ENCODE measurements at regions not wholly inside any gene's neighbourhood (a gene's known extent, or its start where the extent isn't known, plus 50 kb on each side); places are given as distances from the start of the nearest gene placed in this dataset.

- H3K9me3 ChIP-seq (ENCODE audit: control insufficient read depth in 1 of 2, insufficient read depth in 1 of 2, low read depth in 1 of 2, low read length in 2 of 2) = peaks cover 6 to 20% of the 10 kb centered on the region in 2 experiments; a peak in 2 of 4 replicates
- H3K4me1 ChIP-seq (ENCODE audit: control insufficient read depth in 1 of 2, insufficient read depth in 2 of 2, low read length in 2 of 2) = no peaks in the 10 kb centered on the region
- H2AFZ ChIP-seq (ENCODE audit: low read depth, low read length, poor library complexity, severe bottlenecking) = no peak overlapping the region
- ChIA-PET POLR2A (no interaction called here), CTCF (no interaction called here), RAD21 (ENCODE audit: low non-redundant PET in 1 of 2, low total read pairs in 2 of 2, uncharacterized antibody in 2 of 2, unreplicated experiment in 2 of 2) (no interaction called here)
- no peaks in the 10 kb centered on the region for H3K79me2 ChIP-seq (ENCODE audit: insufficient read depth, low read length)
- intact Hi-C loops (cut with micrococcal nuclease) = no loop called here
- DNase-seq (ENCODE audit: low read depth, low spot score) (no peak), ATAC-seq (no peak)
- TF ChIP-seq POLR2A (IDR thresholded peaks at IDR 0.05; ENCODE audit: borderline replicate concordance, extremely low read depth, insufficient read depth, insufficient read length) = no peak
- TF ChIP-seq ZFX (IDR thresholded peaks at IDR 0.05) = no peak
- TF ChIP-seq, protein P1, sequence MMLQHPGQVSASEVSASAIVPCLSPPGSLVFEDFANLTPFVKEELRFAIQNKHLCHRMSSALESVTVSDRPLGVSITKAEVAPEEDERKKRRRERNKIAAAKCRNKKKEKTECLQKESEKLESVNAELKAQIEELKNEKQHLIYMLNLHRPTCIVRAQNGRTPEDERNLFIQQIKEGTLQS (IDR thresholded peaks at IDR 0.05) = no peak
- TF ChIP-seq TCF7L2 (IDR thresholded peaks at IDR 0.05; ENCODE audit: borderline replicate concordance, extremely low read depth, insufficient read depth, insufficient read length) = no peak
- no peak for TF ChIP-seq FOSL1 (IDR thresholded peaks at IDR 0.05; ENCODE audit: low read depth)
- TF ChIP-seq, protein P2, sequence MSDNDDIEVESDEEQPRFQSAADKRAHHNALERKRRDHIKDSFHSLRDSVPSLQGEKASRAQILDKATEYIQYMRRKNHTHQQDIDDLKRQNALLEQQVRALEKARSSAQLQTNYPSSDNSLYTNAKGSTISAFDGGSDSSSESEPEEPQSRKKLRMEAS (IDR thresholded peaks at IDR 0.05) = no peak
- TF ChIP-seq SIN3A (IDR thresholded peaks at IDR 0.05; ENCODE audit: low read depth) = no peak
- TF ChIP-seq ELF1 (IDR thresholded peaks at IDR 0.05; ENCODE audit: borderline replicate concordance, low read depth) = no peak
- no peak for TF ChIP-seq EGR1 (IDR thresholded peaks at IDR 0.05; ENCODE audit: low read depth)
- no peak for TF ChIP-seq RAD21 (IDR thresholded peaks at IDR 0.05; ENCODE audit: low read depth)
- TF ChIP-seq EZH2 (IDR thresholded peaks at IDR 0.05) = no peak
- no peak for TF ChIP-seq EZH2phosphoT487 (IDR thresholded peaks at IDR 0.05; ENCODE audit: borderline replicate concordance)
- TF ChIP-seq, protein P3, sequence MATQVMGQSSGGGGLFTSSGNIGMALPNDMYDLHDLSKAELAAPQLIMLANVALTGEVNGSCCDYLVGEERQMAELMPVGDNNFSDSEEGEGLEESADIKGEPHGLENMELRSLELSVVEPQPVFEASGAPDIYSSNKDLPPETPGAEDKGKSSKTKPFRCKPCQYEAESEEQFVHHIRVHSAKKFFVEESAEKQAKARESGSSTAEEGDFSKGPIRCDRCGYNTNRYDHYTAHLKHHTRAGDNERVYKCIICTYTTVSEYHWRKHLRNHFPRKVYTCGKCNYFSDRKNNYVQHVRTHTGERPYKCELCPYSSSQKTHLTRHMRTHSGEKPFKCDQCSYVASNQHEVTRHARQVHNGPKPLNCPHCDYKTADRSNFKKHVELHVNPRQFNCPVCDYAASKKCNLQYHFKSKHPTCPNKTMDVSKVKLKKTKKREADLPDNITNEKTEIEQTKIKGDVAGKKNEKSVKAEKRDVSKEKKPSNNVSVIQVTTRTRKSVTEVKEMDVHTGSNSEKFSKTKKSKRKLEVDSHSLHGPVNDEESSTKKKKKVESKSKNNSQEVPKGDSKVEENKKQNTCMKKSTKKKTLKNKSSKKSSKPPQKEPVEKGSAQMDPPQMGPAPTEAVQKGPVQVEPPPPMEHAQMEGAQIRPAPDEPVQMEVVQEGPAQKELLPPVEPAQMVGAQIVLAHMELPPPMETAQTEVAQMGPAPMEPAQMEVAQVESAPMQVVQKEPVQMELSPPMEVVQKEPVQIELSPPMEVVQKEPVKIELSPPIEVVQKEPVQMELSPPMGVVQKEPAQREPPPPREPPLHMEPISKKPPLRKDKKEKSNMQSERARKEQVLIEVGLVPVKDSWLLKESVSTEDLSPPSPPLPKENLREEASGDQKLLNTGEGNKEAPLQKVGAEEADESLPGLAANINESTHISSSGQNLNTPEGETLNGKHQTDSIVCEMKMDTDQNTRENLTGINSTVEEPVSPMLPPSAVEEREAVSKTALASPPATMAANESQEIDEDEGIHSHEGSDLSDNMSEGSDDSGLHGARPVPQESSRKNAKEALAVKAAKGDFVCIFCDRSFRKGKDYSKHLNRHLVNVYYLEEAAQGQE (IDR thresholded peaks at IDR 0.05; ENCODE audit: low read depth) = no peak
- no peak for TF ChIP-seq SRF (IDR thresholded peaks at IDR 0.05; ENCODE audit: low read depth)
- no peak for TF ChIP-seq ZNF274 (IDR thresholded peaks at IDR 0.05; ENCODE audit: low read depth, low read length)
- TF ChIP-seq, protein P4, sequence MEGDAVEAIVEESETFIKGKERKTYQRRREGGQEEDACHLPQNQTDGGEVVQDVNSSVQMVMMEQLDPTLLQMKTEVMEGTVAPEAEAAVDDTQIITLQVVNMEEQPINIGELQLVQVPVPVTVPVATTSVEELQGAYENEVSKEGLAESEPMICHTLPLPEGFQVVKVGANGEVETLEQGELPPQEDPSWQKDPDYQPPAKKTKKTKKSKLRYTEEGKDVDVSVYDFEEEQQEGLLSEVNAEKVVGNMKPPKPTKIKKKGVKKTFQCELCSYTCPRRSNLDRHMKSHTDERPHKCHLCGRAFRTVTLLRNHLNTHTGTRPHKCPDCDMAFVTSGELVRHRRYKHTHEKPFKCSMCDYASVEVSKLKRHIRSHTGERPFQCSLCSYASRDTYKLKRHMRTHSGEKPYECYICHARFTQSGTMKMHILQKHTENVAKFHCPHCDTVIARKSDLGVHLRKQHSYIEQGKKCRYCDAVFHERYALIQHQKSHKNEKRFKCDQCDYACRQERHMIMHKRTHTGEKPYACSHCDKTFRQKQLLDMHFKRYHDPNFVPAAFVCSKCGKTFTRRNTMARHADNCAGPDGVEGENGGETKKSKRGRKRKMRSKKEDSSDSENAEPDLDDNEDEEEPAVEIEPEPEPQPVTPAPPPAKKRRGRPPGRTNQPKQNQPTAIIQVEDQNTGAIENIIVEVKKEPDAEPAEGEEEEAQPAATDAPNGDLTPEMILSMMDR (IDR thresholded peaks at IDR 0.05 in 2 of 3, conservative IDR thresholded peaks at IDR 0.05 in 1 of 3; ENCODE audit: borderline replicate concordance in 1 of 3, insufficient read depth in 1 of 3, low read depth in 2 of 3, low read length in 2 of 3) = no peak
- no peak for TF ChIP-seq CEBPB (IDR thresholded peaks at IDR 0.05; ENCODE audit: low read depth)
- no peak for TF ChIP-seq POLR2AphosphoS5 (IDR thresholded peaks at IDR 0.05; ENCODE audit: low read depth, low read length)
- TF ChIP-seq, protein P5, sequence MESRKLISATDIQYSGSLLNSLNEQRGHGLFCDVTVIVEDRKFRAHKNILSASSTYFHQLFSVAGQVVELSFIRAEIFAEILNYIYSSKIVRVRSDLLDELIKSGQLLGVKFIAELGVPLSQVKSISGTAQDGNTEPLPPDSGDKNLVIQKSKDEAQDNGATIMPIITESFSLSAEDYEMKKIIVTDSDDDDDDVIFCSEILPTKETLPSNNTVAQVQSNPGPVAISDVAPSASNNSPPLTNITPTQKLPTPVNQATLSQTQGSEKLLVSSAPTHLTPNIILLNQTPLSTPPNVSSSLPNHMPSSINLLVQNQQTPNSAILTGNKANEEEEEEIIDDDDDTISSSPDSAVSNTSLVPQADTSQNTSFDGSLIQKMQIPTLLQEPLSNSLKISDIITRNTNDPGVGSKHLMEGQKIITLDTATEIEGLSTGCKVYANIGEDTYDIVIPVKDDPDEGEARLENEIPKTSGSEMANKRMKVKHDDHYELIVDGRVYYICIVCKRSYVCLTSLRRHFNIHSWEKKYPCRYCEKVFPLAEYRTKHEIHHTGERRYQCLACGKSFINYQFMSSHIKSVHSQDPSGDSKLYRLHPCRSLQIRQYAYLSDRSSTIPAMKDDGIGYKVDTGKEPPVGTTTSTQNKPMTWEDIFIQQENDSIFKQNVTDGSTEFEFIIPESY (IDR thresholded peaks at IDR 0.05; ENCODE audit: extremely low read depth, insufficient replicate concordance, low read length) = no peak
- no TSS peak for BruUV-seq (replicated peaks)
- H3K9ac ChIP-seq (ENCODE audit: low read length) = no peak overlapping the region
- no peak overlapping the region for H3K4me3 ChIP-seq (replicated peaks in 1 of 2; ENCODE audit: low read depth in 1 of 2, low read length in 2 of 2)
- no peaks in the 10 kb centered on the region for H3K27me3 ChIP-seq (ENCODE audit: insufficient read depth, low read length)
- no peaks in the 10 kb centered on the region for H3K9me2 ChIP-seq (ENCODE audit: insufficient read depth)
- H4K20me1 ChIP-seq (ENCODE audit: insufficient read depth) = no peaks in the 10 kb centered on the region
- H3K27ac ChIP-seq (ENCODE audit: low read depth, low read length) = no peak overlapping the region
- no peaks in the 10 kb centered on the region for H3K36me3 ChIP-seq (ENCODE audit: control insufficient read depth in 1 of 2, insufficient read depth in 2 of 2, low read length in 2 of 2)
- no peak overlapping the region for H3K4me2 ChIP-seq (ENCODE audit: low read length)
These were observed 954.4 kb downstream of the NCAM2 start for GRCh38 chr21:21952566-21952965.

All from HCT116 (cell line).